GM23338 (cell line): ENCODE measurements at regions not wholly inside any gene's neighbourhood (a gene's known extent, or its start where the extent isn't known, plus 50 kb on each side); places are given as distances from the start of the nearest gene placed in this dataset.
A peak's percentile ranks its signal among the peaks of the same experiment; 100 is the strongest.

Source experiments
- ATAC-seq: fragments of 200-7000 bp; cut with Tn5 transposase; 3 replicates; pipeline ENCODE4 v1.9.1; 2020
- DNase-seq: peaks from one replicate; pipeline ENCODE4 v3.0.0-alpha.2; 2015; ENCODE audit warnings: low spot score
- H2AFZ ChIP-seq: fragments of 200-600 bp; sonication (generic); 2 replicates; pipeline ENCODE4 v1.8.0; 2016; ENCODE audit warnings: antibody characterized with exemption, mild to moderate bottlenecking, moderate library complexity
- H3F3A ChIP-seq: fragments of 200-600 bp; sonication (generic); replicated peaks from 2 replicates; pipeline ENCODE4 v1.8.0; 2017; ENCODE audit warnings: antibody characterized with exemption, mixed run types, low read depth
- H3K27ac ChIP-seq: fragments of 200-600 bp; sonication (generic); 2 replicates; pipeline ENCODE4 v1.6.1; 2016; ENCODE audit warnings: low read depth
- H3K27me3 ChIP-seq: fragments of 200-600 bp; sonication (generic); 2 replicates; pipeline ENCODE4 v1.8.0; 2016; ENCODE audit warnings: mild to moderate bottlenecking, mixed run types, moderate library complexity; ENCODE audit not compliant: insufficient read depth
- H3K36me3 ChIP-seq: fragments of 200-600 bp; sonication (generic); 2 replicates; pipeline ENCODE4 v1.8.0; 2016; ENCODE audit warnings: mild to moderate bottlenecking; ENCODE audit not compliant: insufficient read depth
- H3K4me1 ChIP-seq: fragments of 200-600 bp; sonication (generic); 2 replicates; pipeline ENCODE4 v1.8.0; 2016; ENCODE audit warnings: mild to moderate bottlenecking, moderate library complexity; ENCODE audit not compliant: insufficient read depth
- H3K4me2 ChIP-seq: fragments of 200-600 bp; sonication (generic); 2 replicates; pipeline ENCODE4 v1.7.1; 2017; ENCODE audit warnings: mixed run types
- H3K4me3 ChIP-seq: fragments of 200-600 bp; sonication (generic); 2 replicates; pipeline ENCODE4 v1.6.1; 2016; ENCODE audit warnings: mixed run types
- H3K79me2 ChIP-seq: fragments of 200-600 bp; sonication (generic); replicated peaks from 2 replicates; pipeline ENCODE4 v1.8.0; 2017; ENCODE audit warnings: mild to moderate bottlenecking; ENCODE audit not compliant: insufficient read depth
- H3K9me2 ChIP-seq: fragments of 200-600 bp; sonication (generic); 2 replicates; pipeline ENCODE4 v1.8.0; 2017; ENCODE audit not compliant: insufficient read depth
- H4K20me1 ChIP-seq: fragments of 200-600 bp; sonication (generic); replicated peaks from 2 replicates; pipeline ENCODE4 v1.8.0; 2017; ENCODE audit warnings: mild to moderate bottlenecking; ENCODE audit not compliant: insufficient read depth
- H3K27ac Mint-ChIP-seq: 2 replicates; pipeline ENCODE4 v1.8.0; 2020; ENCODE audit warnings: inconsistent platforms, mild to moderate bottlenecking, moderate library complexity, mixed read lengths
- H3K27me3 Mint-ChIP-seq: 3 replicates; pipeline ENCODE4 v1.8.0; 2022; ENCODE audit warnings: low read depth, mild to moderate bottlenecking, moderate library complexity, mixed read lengths, inconsistent platforms; ENCODE audit not compliant: insufficient read depth, poor library complexity
- H3K36me3 Mint-ChIP-seq: 3 replicates; pipeline ENCODE4 v1.8.0; 2021; ENCODE audit warnings: low read depth, mild to moderate bottlenecking, inconsistent platforms, moderate library complexity, mixed read lengths
- H3K4me1 Mint-ChIP-seq: 3 replicates; pipeline ENCODE4 v1.8.0; 2020; ENCODE audit warnings: mild to moderate bottlenecking, inconsistent platforms, mixed read lengths
- H3K4me3 Mint-ChIP-seq: 3 replicates; pipeline ENCODE4 v1.8.0; 2021; ENCODE audit warnings: moderate library complexity, mild to moderate bottlenecking, inconsistent platforms, mixed read lengths
- H3K9me3 Mint-ChIP-seq: 3 replicates; pipeline ENCODE4 v1.8.0; 2020; ENCODE audit warnings: moderate library complexity, mild to moderate bottlenecking, inconsistent platforms, mixed read lengths
- CREB1 ChIP-seq: fragments of 250-450 bp; sonication (Bioruptor Pico); IDR thresholded peaks from 2 replicates; pipeline ENCODE4 v1.5.0; 2020; ENCODE audit warnings: low read depth, mild to moderate bottlenecking, moderate library complexity
- CTCF ChIP-seq, 2 experiments: fragments of 200-600 bp in 1 of 2; sonication (generic) in 1 of 2; conservative IDR thresholded peaks; 2 replicates each; pipeline versions ENCODE4 v1.5.1 to v1.6.1; 2016 to 2017; ENCODE audit warnings: antibody characterized with exemption in 2 of 2, low read depth in 2 of 2, mild to moderate bottlenecking in 2 of 2, moderate library complexity in 1 of 2
- POLR2AphosphoS5 ChIP-seq: IDR thresholded peaks from 2 replicates; pipeline ENCODE4 v1.6.1; 2016; ENCODE audit warnings: antibody characterized with exemption, low read depth
- REST ChIP-seq: IDR thresholded peaks from one replicate; pipeline ENCODE4 v1.6.1; 2018; ENCODE audit warnings: antibody characterized with exemption; ENCODE audit not compliant: unreplicated experiment
- STAT1 ChIP-seq: IDR thresholded peaks from one replicate; pipeline ENCODE4 v1.6.1; 2016; ENCODE audit warnings: antibody characterized with exemption; ENCODE audit not compliant: unreplicated experiment
- ZNF331 ChIP-seq: fragments of 250-450 bp; sonication (Bioruptor Pico); IDR thresholded peaks from 2 replicates; pipeline ENCODE4 v1.5.0; 2020; ENCODE audit warnings: low read depth, mild to moderate bottlenecking, moderate library complexity
- TF ChIP-seq, protein P1 (sequence below): IDR thresholded peaks from 2 replicates; pipeline ENCODE4 v1.6.1; 2016; ENCODE audit warnings: antibody characterized with exemption
- TF ChIP-seq, protein P2 (sequence below): fragments of 250-450 bp; sonication (Bioruptor Pico); IDR thresholded peaks from 2 replicates; pipeline ENCODE4 v1.5.0; 2020; ENCODE audit warnings: mild to moderate bottlenecking, moderate library complexity

DNA sequence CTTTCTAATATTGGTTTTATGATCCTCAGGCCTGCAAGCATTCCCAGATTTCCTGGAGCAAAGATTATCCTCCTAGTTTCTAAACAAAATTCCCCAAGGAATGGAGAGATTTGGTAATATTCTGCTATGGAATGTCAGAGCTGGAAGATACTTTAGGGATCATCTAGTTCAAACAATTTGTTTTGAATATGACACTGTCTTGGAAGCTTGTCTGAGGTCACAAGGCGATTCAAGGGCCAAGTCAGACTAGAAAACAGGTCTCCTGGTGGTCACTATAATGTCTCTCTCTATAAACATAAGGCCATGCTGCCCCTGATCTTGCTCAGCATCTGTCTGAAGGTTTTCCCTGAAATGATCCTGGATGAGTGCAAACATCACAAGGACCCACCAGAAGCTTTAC, 143.4 kb upstream of the BCL6 start (continued):
- TF ChIP-seq ZNF331 (CRISPR knock-in tag), result no peak
- TF ChIP-seq REST, result no peak

- peak overlapping the region; percentile 65; the same call in 1 of the 2 replicates for H3K4me2 ChIP-seq
- ATAC-seq, result no peak
- H3K4me3 ChIP-seq, result no peak overlapping the region
- H3K27ac ChIP-seq, result no peak overlapping the region
- Mint-ChIP-seq H3K36me3 (peaks cover 4% of the 10 kb centered on the region; the same call in 2 of the 3 replicates), H3K27ac (no peak overlapping the region; the same call in 1 of the 2 replicates), H3K4me3 (no peak overlapping the region), H3K9me3 (peaks cover 8% of the 10 kb centered on the region; the same call in 2 of the 3 replicates), H3K27me3 (peaks cover 3% of the 10 kb centered on the region), H3K4me1 (peaks cover 5% of the 10 kb centered on the region)
- H4K20me1 ChIP-seq, result no peaks in the 10 kb centered on the region
- H3K27me3 ChIP-seq, result no peaks in the 10 kb centered on the region
- no peaks in the 10 kb centered on the region for H3K79me2 ChIP-seq
- no peaks in the 10 kb centered on the region for H3K4me1 ChIP-seq
- no peak overlapping the region for H2AFZ ChIP-seq
- no peak for DNase-seq
- H3K9me2 ChIP-seq, result no peaks in the 10 kb centered on the region
- H3F3A ChIP-seq, result no peaks in the 10 kb centered on the region
- no peaks in the 10 kb centered on the region; the same call in 1 of the 2 replicates for H3K36me3 ChIP-seq
- TF ChIP-seq REST, result no peak
- TF ChIP-seq STAT1, result no peak
- TF ChIP-seq, protein P1, sequence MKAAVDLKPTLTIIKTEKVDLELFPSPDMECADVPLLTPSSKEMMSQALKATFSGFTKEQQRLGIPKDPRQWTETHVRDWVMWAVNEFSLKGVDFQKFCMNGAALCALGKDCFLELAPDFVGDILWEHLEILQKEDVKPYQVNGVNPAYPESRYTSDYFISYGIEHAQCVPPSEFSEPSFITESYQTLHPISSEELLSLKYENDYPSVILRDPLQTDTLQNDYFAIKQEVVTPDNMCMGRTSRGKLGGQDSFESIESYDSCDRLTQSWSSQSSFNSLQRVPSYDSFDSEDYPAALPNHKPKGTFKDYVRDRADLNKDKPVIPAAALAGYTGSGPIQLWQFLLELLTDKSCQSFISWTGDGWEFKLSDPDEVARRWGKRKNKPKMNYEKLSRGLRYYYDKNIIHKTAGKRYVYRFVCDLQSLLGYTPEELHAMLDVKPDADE, result no peak
- no peak for TF ChIP-seq ZNF331 (CRISPR knock-in tag)
- no peak for TF ChIP-seq POLR2AphosphoS5
- no peak for TF ChIP-seq CREB1 (CRISPR knock-in tag)
- TF ChIP-seq, protein P2, sequence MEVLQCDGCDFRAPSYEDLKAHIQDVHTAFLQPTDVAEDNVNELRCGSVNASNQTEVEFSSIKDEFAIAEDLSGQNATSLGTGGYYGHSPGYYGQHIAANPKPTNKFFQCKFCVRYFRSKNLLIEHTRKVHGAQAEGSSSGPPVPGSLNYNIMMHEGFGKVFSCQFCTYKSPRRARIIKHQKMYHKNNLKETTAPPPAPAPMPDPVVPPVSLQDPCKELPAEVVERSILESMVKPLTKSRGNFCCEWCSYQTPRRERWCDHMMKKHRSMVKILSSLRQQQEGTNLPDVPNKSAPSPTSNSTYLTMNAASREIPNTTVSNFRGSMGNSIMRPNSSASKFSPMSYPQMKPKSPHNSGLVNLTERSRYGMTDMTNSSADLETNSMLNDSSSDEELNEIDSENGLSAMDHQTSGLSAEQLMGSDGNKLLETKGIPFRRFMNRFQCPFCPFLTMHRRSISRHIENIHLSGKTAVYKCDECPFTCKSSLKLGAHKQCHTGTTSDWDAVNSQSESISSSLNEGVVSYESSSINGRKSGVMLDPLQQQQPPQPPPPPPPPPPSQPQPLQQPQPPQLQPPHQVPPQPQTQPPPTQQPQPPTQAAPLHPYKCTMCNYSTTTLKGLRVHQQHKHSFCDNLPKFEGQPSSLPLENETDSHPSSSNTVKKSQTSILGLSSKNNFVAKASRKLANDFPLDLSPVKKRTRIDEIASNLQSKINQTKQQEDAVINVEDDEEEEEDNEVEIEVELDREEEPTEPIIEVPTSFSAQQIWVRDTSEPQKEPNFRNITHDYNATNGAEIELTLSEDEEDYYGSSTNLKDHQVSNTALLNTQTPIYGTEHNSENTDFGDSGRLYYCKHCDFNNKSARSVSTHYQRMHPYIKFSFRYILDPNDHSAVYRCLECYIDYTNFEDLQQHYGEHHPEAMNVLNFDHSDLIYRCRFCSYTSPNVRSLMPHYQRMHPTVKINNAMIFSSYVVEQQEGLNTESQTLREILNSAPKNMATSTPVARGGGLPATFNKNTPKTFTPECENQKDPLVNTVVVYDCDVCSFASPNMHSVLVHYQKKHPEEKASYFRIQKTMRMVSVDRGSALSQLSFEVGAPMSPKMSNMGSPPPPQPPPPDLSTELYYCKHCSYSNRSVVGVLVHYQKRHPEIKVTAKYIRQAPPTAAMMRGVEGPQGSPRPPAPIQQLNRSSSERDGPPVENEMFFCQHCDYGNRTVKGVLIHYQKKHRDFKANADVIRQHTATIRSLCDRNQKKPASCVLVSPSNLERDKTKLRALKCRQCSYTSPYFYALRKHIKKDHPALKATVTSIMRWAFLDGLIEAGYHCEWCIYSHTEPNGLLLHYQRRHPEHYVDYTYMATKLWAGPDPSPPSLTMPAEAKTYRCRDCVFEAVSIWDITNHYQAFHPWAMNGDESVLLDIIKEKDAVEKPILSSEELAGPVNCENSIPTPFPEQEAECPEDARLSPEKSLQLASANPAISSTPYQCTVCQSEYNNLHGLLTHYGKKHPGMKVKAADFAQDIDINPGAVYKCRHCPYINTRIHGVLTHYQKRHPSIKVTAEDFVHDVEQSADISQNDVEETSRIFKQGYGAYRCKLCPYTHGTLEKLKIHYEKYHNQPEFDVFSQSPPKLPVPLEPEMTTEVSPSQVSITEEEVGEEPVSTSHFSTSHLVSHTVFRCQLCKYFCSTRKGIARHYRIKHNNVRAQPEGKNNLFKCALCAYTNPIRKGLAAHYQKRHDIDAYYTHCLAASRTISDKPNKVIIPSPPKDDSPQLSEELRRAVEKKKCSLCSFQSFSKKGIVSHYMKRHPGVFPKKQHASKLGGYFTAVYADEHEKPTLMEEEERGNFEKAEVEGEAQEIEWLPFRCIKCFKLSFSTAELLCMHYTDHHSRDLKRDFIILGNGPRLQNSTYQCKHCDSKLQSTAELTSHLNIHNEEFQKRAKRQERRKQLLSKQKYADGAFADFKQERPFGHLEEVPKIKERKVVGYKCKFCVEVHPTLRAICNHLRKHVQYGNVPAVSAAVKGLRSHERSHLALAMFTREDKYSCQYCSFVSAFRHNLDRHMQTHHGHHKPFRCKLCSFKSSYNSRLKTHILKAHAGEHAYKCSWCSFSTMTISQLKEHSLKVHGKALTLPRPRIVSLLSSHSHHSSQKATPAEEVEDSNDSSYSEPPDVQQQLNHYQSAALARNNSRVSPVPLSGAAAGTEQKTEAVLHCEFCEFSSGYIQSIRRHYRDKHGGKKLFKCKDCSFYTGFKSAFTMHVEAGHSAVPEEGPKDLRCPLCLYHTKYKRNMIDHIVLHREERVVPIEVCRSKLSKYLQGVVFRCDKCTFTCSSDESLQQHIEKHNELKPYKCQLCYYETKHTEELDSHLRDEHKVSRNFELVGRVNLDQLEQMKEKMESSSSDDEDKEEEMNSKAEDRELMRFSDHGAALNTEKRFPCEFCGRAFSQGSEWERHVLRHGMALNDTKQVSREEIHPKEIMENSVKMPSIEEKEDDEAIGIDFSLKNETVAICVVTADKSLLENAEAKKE (CRISPR knock-in tag), result no peak
- no peak for TF ChIP-seq CTCF (conservative IDR thresholded peaks at IDR 0.05; ENCODE audit: low read depth in 2 of 2)
Measured at GRCh38 chr3:187889106-187889505, 143.8 kb upstream of the BCL6 start.
